ENCODE measurements at regions not wholly inside any gene's neighbourhood (a gene's known extent, or its start where the extent isn't known, plus 50 kb on each side); places are given as distances from the start of the nearest gene placed in this dataset.

GRCh38 chr7:19362099-19362498 lies 216.9 kb upstream of the FERD3L start:
- POLR2A ChIA-PET: no interaction called here
- H3K4me3 Mint-ChIP-seq: no peak overlapping the region

GRCh38 chr7:19353180-19353579 lies 208.0 kb upstream of the FERD3L start:
- no peaks in the 10 kb centered on the region for H3K79me2 ChIP-seq (ENCODE audit: control insufficient read depth, insufficient read depth, low read length)
- WGBS (ENCODE audit: insufficient coverage): no CpG with 5 or more reads among the region's 2 CpGs
- H2AFZ ChIP-seq (ENCODE audit: insufficient read depth, low read depth, low read length, poor library complexity, severe bottlenecking): no peak overlapping the region
- H3K9me3 Mint-ChIP-seq (ENCODE audit: insufficient read depth): no peaks in the 10 kb centered on the region
- H3K9ac ChIP-seq (ENCODE audit: low read length): no peak overlapping the region
- no peak overlapping the region for H3K27ac ChIP-seq (ENCODE audit: low read length in 2 of 2)
- H3K4me3 ChIP-seq (ENCODE audit: control extremely low read depth in 1 of 5, extremely low read depth in 1 of 5, insufficient read depth in 1 of 5, low read depth in 2 of 5, low read length in 4 of 5): no peak overlapping the region
- ChIA-PET CTCF (no interaction called here), POLR2A (no interaction called here)
- no peak overlapping the region for H3K4me3 Mint-ChIP-seq
- no peaks in the 10 kb centered on the region for H3K9me3 ChIP-seq (ENCODE audit: control extremely low read depth in 1 of 3, control insufficient read depth in 2 of 3, insufficient read depth in 1 of 3, low read length in 2 of 3)
- no peaks in the 10 kb centered on the region for H3K4me1 ChIP-seq (ENCODE audit: control insufficient read depth in 2 of 2, insufficient read depth in 2 of 2, low read length in 2 of 2)
- H3K4me2 ChIP-seq (replicated peaks; ENCODE audit: low read depth, low read length, poor library complexity, severe bottlenecking): no peak overlapping the region
- H4K20me1 ChIP-seq (ENCODE audit: control insufficient read depth, insufficient read depth, low read length, poor library complexity, severe bottlenecking): no peaks in the 10 kb centered on the region
- no peaks in the 10 kb centered on the region for H3K27me3 Mint-ChIP-seq
- no peak for TF ChIP-seq EZH2 (IDR thresholded peaks at IDR 0.05; ENCODE audit: borderline replicate concordance, insufficient read depth, low read depth, low read length, poor library complexity, severe bottlenecking)
- H3K27ac Mint-ChIP-seq: no peak overlapping the region
- DNase-seq (no peak), ATAC-seq (ENCODE audit: low read depth) (no peak)
- H3K27me3 ChIP-seq (replicated peaks in 1 of 4; ENCODE audit: control extremely low read depth in 1 of 4, control insufficient read depth in 3 of 4, insufficient read depth in 4 of 4, low read length in 3 of 4): no peaks in the 10 kb centered on the region
- H3K4me1 Mint-ChIP-seq: no peaks in the 10 kb centered on the region
- intact Hi-C loops (cut with micrococcal nuclease): no loop called here
- H3K36me3 ChIP-seq (replicated peaks in 1 of 2; ENCODE audit: control extremely low read depth in 1 of 2, control insufficient read depth in 1 of 2, extremely low read depth in 1 of 2, insufficient read depth in 2 of 2, low read length in 1 of 2): no peaks in the 10 kb centered on the region

More at GRCh38 chr7:19362099-19362498, 216.9 kb upstream of the FERD3L start:
- no peaks in the 10 kb centered on the region for H3K4me1 ChIP-seq (ENCODE audit: control insufficient read depth in 2 of 2, insufficient read depth in 2 of 2, low read length in 2 of 2)
- H4K20me1 ChIP-seq (ENCODE audit: control insufficient read depth, insufficient read depth, low read length, poor library complexity, severe bottlenecking): no peaks in the 10 kb centered on the region
- no peaks in the 10 kb centered on the region for H3K27me3 ChIP-seq (replicated peaks in 1 of 4; ENCODE audit: control extremely low read depth in 1 of 4, control insufficient read depth in 3 of 4, insufficient read depth in 4 of 4, low read length in 3 of 4)
- H3K9ac ChIP-seq (ENCODE audit: low read length): no peak overlapping the region
- no peak overlapping the region for H3K4me2 ChIP-seq (replicated peaks; ENCODE audit: low read depth, low read length, poor library complexity, severe bottlenecking)
- H3K9me3 ChIP-seq (ENCODE audit: control extremely low read depth in 1 of 3, control insufficient read depth in 2 of 3, insufficient read depth in 1 of 3, low read length in 2 of 3): no peaks in the 10 kb centered on the region
- Mint-ChIP-seq H3K27ac (no peak overlapping the region), H3K9me3 (ENCODE audit: insufficient read depth) (no peaks in the 10 kb centered on the region), H3K4me1 (no peaks in the 10 kb centered on the region), H3K27me3 (no peaks in the 10 kb centered on the region)
- ATAC-seq (ENCODE audit: low read depth) (no peak), DNase-seq (no peak)
- H3K27ac ChIP-seq (ENCODE audit: low read length in 2 of 2): no peak overlapping the region
- no peak overlapping the region for H2AFZ ChIP-seq (ENCODE audit: insufficient read depth, low read depth, low read length, poor library complexity, severe bottlenecking)
- TF ChIP-seq CTCF (IDR thresholded peaks at IDR 0.05): no peak
- no peak for TF ChIP-seq EZH2 (IDR thresholded peaks at IDR 0.05; ENCODE audit: borderline replicate concordance, insufficient read depth, low read depth, low read length, poor library complexity, severe bottlenecking)
- H3K79me2 ChIP-seq (ENCODE audit: control insufficient read depth, insufficient read depth, low read length): no peaks in the 10 kb centered on the region
- intact Hi-C loops (cut with micrococcal nuclease): no loop called here
- no CpG with 5 or more reads among the region's 2 CpGs for WGBS (ENCODE audit: insufficient coverage)
- CTCF ChIA-PET: no interaction called here
- H3K4me3 ChIP-seq (ENCODE audit: control extremely low read depth in 1 of 5, extremely low read depth in 1 of 5, insufficient read depth in 1 of 5, low read depth in 2 of 5, low read length in 4 of 5): no peak overlapping the region
- no peaks in the 10 kb centered on the region for H3K36me3 ChIP-seq (replicated peaks in 1 of 2; ENCODE audit: control extremely low read depth in 1 of 2, control insufficient read depth in 1 of 2, extremely low read depth in 1 of 2, insufficient read depth in 2 of 2, low read length in 1 of 2)

All from B cell (primary cell).